MG63 (cell line): ENCODE measurements at regions not wholly inside any gene's neighbourhood (a gene's known extent, or its start where the extent isn't known, plus 50 kb on each side); places are given as distances from the start of the nearest gene placed in this dataset.

ENCODE experiments used
- DNase-seq: peaks from one replicate; pipeline ENCODE4 v3.0.0-alpha.2; 2020
- H3K27me3 ChIP-seq: fragments of 250-450 bp; sonication (Bioruptor Pico); 2 replicates; pipeline ENCODE4 v1.5.1; 2020; ENCODE audit warnings: mild to moderate bottlenecking, moderate library complexity
- H3K36me3 ChIP-seq: fragments of 250-450 bp; sonication (Bioruptor Pico); 2 replicates; pipeline ENCODE4 v1.5.1; 2020; ENCODE audit warnings: mild to moderate bottlenecking, moderate library complexity
- H3K4me3 ChIP-seq: fragments of 250-450 bp; sonication (Bioruptor Pico); 2 replicates; pipeline ENCODE4 v1.5.1; 2020; ENCODE audit warnings: mild to moderate bottlenecking, moderate library complexity
- H3K9me3 ChIP-seq: fragments of 250-450 bp; sonication (Bioruptor Pico); 2 replicates; pipeline ENCODE4 v1.5.1; 2020; ENCODE audit warnings: mild to moderate bottlenecking, moderate library complexity

GRCh38 chr18:11553098-11553940 is 56.1 kb upstream of the SLC35G4 start:
- Histone ChIP-seq H3K27me3 (peaks cover 6% of the 10 kb centered on the region), H3K36me3 (no peaks in the 10 kb centered on the region), H3K4me3 (no peak overlapping the region), H3K9me3 (no peaks in the 10 kb centered on the region)
- no peak for DNase-seq

- no peak for DNase-seq
- no peak overlapping the region for H3K4me3 ChIP-seq
- peaks cover 6% of the 10 kb centered on the region for H3K27me3 ChIP-seq
- peaks cover 1% of the 10 kb centered on the region for H3K9me3 ChIP-seq
- no peaks in the 10 kb centered on the region for H3K36me3 ChIP-seq
These were observed 60.4 kb upstream of the SLC35G4 start for GRCh38 chr18:11548916-11549551.

- no peak for DNase-seq
- Histone ChIP-seq H3K9me3 (peaks cover 3% of the 10 kb centered on the region), H3K36me3 (no peaks in the 10 kb centered on the region), H3K27me3 (no peaks in the 10 kb centered on the region), H3K4me3 (no peak overlapping the region)
These were observed 61.0 kb upstream of the SLC35G4 start for GRCh38 chr18:11548396-11548795.

GRCh38 chr18:11544060-11544633 is 65.2 kb upstream of the SLC35G4 start:
- H3K4me3 ChIP-seq = no peak overlapping the region
- no peaks in the 10 kb centered on the region for H3K36me3 ChIP-seq
- H3K27me3 ChIP-seq = no peaks in the 10 kb centered on the region
- no peak for DNase-seq
- peaks cover 3% of the 10 kb centered on the region for H3K9me3 ChIP-seq

- peaks cover 3% of the 10 kb centered on the region for H3K9me3 ChIP-seq
- H3K36me3 ChIP-seq = no peaks in the 10 kb centered on the region
- H3K27me3 ChIP-seq = no peaks in the 10 kb centered on the region
- H3K4me3 ChIP-seq = no peak overlapping the region
- no peak for DNase-seq
These were observed 68.2 kb upstream of the SLC35G4 start for GRCh38 chr18:11541179-11541578.

- Histone ChIP-seq H3K36me3 (no peaks in the 10 kb centered on the region), H3K27me3 (no peaks in the 10 kb centered on the region), H3K4me3 (no peak overlapping the region), H3K9me3 (no peaks in the 10 kb centered on the region)
- no peak for DNase-seq
These were observed 75.4 kb upstream of the SLC35G4 start for GRCh38 chr18:11533942-11534496.

- Histone ChIP-seq H3K27me3 (no peaks in the 10 kb centered on the region), H3K9me3 (no peaks in the 10 kb centered on the region), H3K4me3 (no peak overlapping the region), H3K36me3 (no peaks in the 10 kb centered on the region)
- DNase-seq = no peak
These were observed 75.9 kb upstream of the SLC35G4 start for GRCh38 chr18:11533513-11533890.

- Histone ChIP-seq H3K9me3 (no peaks in the 10 kb centered on the region), H3K27me3 (no peaks in the 10 kb centered on the region)
- no peak for DNase-seq
These were observed 76.5 kb upstream of the SLC35G4 start for GRCh38 chr18:11532758-11533512.

GRCh38 chr18:11529081-11529480 is 80.3 kb upstream of the SLC35G4 start:
- Histone ChIP-seq H3K36me3 (no peaks in the 10 kb centered on the region), H3K9me3 (no peaks in the 10 kb centered on the region), H3K4me3 (no peak overlapping the region), H3K27me3 (no peaks in the 10 kb centered on the region)
- peak; percentile 16 for DNase-seq

More at GRCh38 chr18:11532758-11533512, 76.5 kb upstream of the SLC35G4 start:
- H3K4me3 ChIP-seq = no peak overlapping the region
- no peaks in the 10 kb centered on the region for H3K36me3 ChIP-seq

- no peak for DNase-seq
- Histone ChIP-seq H3K36me3 (no peaks in the 10 kb centered on the region), H3K9me3 (no peaks in the 10 kb centered on the region), H3K27me3 (no peaks in the 10 kb centered on the region), H3K4me3 (no peak overlapping the region)
These were observed 82.7 kb upstream of the SLC35G4 start for GRCh38 chr18:11526675-11527074.

- no peak for DNase-seq
- Histone ChIP-seq H3K36me3 (no peaks in the 10 kb centered on the region), H3K9me3 (no peaks in the 10 kb centered on the region)
These were observed 85.6 kb upstream of the SLC35G4 start for GRCh38 chr18:11523804-11524203.

GRCh38 chr18:11522992-11523391 is 86.4 kb upstream of the SLC35G4 start:
- no peaks in the 10 kb centered on the region for H3K36me3 ChIP-seq
- DNase-seq = no peak
- no peaks in the 10 kb centered on the region for H3K9me3 ChIP-seq

More at GRCh38 chr18:11523804-11524203, 85.6 kb upstream of the SLC35G4 start:
- H3K4me3 ChIP-seq = no peak overlapping the region
- H3K27me3 ChIP-seq = no peaks in the 10 kb centered on the region

GRCh38 chr18:11521853-11522252 is 87.5 kb upstream of the SLC35G4 start:
- no peaks in the 10 kb centered on the region for H3K36me3 ChIP-seq
- no peaks in the 10 kb centered on the region for H3K9me3 ChIP-seq
- H3K27me3 ChIP-seq = no peaks in the 10 kb centered on the region
- no peak for DNase-seq
- no peak overlapping the region for H3K4me3 ChIP-seq

More at GRCh38 chr18:11522992-11523391, 86.4 kb upstream of the SLC35G4 start:
- Histone ChIP-seq H3K4me3 (no peak overlapping the region), H3K27me3 (no peaks in the 10 kb centered on the region)

GRCh38 chr18:11520536-11520935 is 88.9 kb upstream of the SLC35G4 start:
- no peaks in the 10 kb centered on the region for H3K36me3 ChIP-seq
- H3K4me3 ChIP-seq = no peak overlapping the region
- H3K27me3 ChIP-seq = no peaks in the 10 kb centered on the region
- no peaks in the 10 kb centered on the region for H3K9me3 ChIP-seq
- DNase-seq = peak; percentile 24

- H3K4me3 ChIP-seq = no peak overlapping the region
These were observed 90.4 kb upstream of the SLC35G4 start for GRCh38 chr18:11518788-11519685.

GRCh38 chr18:11517704-11518103 is 91.7 kb upstream of the SLC35G4 start:
- Histone ChIP-seq H3K9me3 (no peaks in the 10 kb centered on the region), H3K4me3 (no peak overlapping the region), H3K27me3 (no peaks in the 10 kb centered on the region), H3K36me3 (no peaks in the 10 kb centered on the region)
- DNase-seq = no peak

More at GRCh38 chr18:11518788-11519685, 90.4 kb upstream of the SLC35G4 start:
- H3K27me3 ChIP-seq = no peaks in the 10 kb centered on the region
- H3K9me3 ChIP-seq = no peaks in the 10 kb centered on the region
- DNase-seq = peak; percentile 50
- H3K36me3 ChIP-seq = no peaks in the 10 kb centered on the region
